OCI-LY7 (cell line): ENCODE measurements at regions not wholly inside any gene's neighbourhood (a gene's known extent, or its start where the extent isn't known, plus 50 kb on each side); places are given as distances from the start of the nearest gene placed in this dataset.

Experiments used
- CTCF ChIP-seq: fragments of 200-600 bp; sonication (generic); conservative IDR thresholded peaks from 2 replicates; pipeline ENCODE4 v1.5.1; 2014; ENCODE audit warnings: mild to moderate bottlenecking, antibody characterized with exemption, low read length, moderate library complexity, mixed read lengths
- EZH2phosphoT487 ChIP-seq: fragments of 200-600 bp; sonication (generic); IDR thresholded peaks from 2 replicates; pipeline ENCODE4 v1.6.1; 2018; ENCODE audit warnings: low read depth, borderline replicate concordance, mild to moderate bottlenecking, mixed run types, antibody characterized with exemption, low read length, moderate library complexity, mixed read lengths

GRCh38 chr2:118168615-118169014, 80.3 kb downstream of the INSIG2 start:
- TF ChIP-seq CTCF (no peak), EZH2phosphoT487 (no peak)
